ENCODE measurements at regions not wholly inside any gene's neighbourhood (a gene's known extent, or its start where the extent isn't known, plus 50 kb on each side); places are given as distances from the start of the nearest gene placed in this dataset.

DNA sequence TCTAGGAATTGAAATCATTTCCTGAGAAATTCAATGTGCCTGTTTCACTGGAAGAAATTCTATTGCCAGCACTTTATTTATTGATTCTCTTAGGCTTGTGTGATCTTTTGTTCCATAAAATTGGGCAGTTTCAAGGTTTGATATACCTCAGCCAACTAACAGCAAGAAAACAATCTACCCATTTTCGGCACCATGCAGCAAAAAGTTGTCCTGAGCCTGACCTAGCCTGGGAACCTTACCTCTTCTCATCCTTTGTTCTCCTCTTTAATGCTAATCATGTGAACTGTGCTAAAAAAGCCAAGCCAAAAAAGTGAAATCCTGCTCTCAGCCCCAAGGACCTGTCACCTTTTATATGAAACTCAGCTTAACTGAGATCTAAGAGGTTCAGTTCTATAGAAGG is 477.3 kb downstream of the SUCLA2 start:
- TF ChIP-seq EP300 (IDR thresholded peaks at IDR 0.05) (no peak), POLR2AphosphoS5 (IDR thresholded peaks at IDR 0.05) (no peak), POLR2A (IDR thresholded peaks at IDR 0.05; ENCODE audit: low read depth) (no peak)
- TF ChIP-seq, protein P1, sequence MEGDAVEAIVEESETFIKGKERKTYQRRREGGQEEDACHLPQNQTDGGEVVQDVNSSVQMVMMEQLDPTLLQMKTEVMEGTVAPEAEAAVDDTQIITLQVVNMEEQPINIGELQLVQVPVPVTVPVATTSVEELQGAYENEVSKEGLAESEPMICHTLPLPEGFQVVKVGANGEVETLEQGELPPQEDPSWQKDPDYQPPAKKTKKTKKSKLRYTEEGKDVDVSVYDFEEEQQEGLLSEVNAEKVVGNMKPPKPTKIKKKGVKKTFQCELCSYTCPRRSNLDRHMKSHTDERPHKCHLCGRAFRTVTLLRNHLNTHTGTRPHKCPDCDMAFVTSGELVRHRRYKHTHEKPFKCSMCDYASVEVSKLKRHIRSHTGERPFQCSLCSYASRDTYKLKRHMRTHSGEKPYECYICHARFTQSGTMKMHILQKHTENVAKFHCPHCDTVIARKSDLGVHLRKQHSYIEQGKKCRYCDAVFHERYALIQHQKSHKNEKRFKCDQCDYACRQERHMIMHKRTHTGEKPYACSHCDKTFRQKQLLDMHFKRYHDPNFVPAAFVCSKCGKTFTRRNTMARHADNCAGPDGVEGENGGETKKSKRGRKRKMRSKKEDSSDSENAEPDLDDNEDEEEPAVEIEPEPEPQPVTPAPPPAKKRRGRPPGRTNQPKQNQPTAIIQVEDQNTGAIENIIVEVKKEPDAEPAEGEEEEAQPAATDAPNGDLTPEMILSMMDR (IDR thresholded peaks at IDR 0.05): no peak

DNA sequence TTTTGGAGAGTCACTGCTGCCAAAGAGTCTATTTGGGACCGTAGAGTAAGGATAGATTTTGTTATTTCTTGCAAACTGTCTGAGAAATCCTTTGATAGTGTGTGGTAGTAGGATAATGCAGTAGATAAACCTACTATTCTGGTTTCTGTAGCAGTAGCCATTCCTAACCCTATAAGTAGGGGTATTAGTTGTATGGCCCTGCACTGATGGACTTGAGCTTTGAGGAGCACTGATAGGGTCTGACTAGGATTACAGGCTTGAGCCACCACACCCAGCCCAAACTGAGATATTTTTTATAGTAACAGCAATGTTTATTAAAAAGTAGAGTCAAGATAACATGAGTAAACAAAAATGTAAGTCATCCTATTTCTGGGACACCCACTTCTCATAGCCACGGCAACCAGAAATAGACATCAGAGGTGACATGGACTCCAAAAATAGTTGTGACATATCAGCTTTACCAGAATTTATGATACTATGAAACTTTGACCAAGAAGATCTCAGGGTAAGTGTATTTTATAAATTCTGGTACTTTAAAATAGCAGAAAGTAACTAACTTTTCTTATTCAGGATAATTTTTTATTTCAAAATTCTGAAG is 479.1 kb downstream of the SUCLA2 start:
- H3K27me3 ChIP-seq: no peaks in the 10 kb centered on the region
- DNase-seq (ENCODE audit: extremely low spot score): no peak
- peaks cover 0 to 6% (median 0%) of the 10 kb centered on the region in 4 donors for H3K4me1 ChIP-seq
- H3K9me3 ChIP-seq: no peaks in the 10 kb centered on the region
- no peaks in the 10 kb centered on the region for H3K36me3 ChIP-seq
- no peak overlapping the region for H3K27ac ChIP-seq (replicated peaks in 1 of 4)
- intact Hi-C loops (cut with DNase I): no loop called here
- no peak overlapping the region for H3K4me3 ChIP-seq
- WGBS: 87% methylated on average over 2 of the region's 2 CpGs
- no peak for TF ChIP-seq EP300 (IDR thresholded peaks at IDR 0.05)
- TF ChIP-seq POLR2AphosphoS5 (IDR thresholded peaks at IDR 0.05): no peak
- TF ChIP-seq, protein P1 (IDR thresholded peaks at IDR 0.05): no peak
- no peak for TF ChIP-seq POLR2A (IDR thresholded peaks at IDR 0.05; ENCODE audit: low read depth)

More for the DNA sequence above, 477.3 kb downstream of the SUCLA2 start:
- no peak for DNase-seq (ENCODE audit: extremely low spot score)
- Histone ChIP-seq H3K36me3 (no peaks in the 10 kb centered on the region), H3K27ac (replicated peaks in 1 of 4) (no peak overlapping the region), H3K4me3 (no peak overlapping the region), H3K4me1 (peaks cover 0 to 6% (median 0%) of the 10 kb centered on the region in 4 donors), H3K9me3 (no peaks in the 10 kb centered on the region), H3K27me3 (no peaks in the 10 kb centered on the region)
- intact Hi-C loops (cut with DNase I): no loop called here
- 82% methylated on average over 1 of the region's 1 CpG for WGBS

DNA sequence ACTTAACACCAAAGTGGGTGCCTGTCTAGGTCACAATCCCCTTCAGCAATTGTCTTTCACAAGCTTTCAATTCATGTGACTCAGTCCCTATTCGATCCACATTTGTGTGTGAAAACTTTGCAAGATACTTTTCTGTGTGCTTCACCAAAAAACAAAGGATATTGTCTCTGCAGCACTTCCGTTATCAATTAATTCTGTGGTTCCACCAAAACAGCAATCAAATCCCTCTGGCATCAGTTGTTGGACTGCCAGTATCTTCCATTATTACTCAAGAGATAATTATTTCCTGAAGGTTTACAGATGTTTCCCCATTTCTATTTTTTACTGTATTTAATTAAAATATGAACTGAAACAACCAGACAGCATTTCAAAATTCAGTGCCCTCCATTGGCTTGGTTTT is 481.4 kb downstream of the SUCLA2 start:
- 32% methylated on average over 2 of the region's 2 CpGs for WGBS
- H3K4me3 ChIP-seq: no peak overlapping the region
- peaks cover 0 to 11% (median 8%) of the 10 kb centered on the region in 4 donors for H3K9me3 ChIP-seq
- intact Hi-C loops (cut with DNase I): no loop called here
- H3K4me1 ChIP-seq: peaks cover 0 to 4% (median 0%) of the 10 kb centered on the region in 4 donors
- no peak for TF ChIP-seq POLR2A (IDR thresholded peaks at IDR 0.05; ENCODE audit: low read depth)
- TF ChIP-seq POLR2AphosphoS5 (IDR thresholded peaks at IDR 0.05): no peak
- TF ChIP-seq, protein P1 (IDR thresholded peaks at IDR 0.05): no peak
- no peak for TF ChIP-seq EP300 (IDR thresholded peaks at IDR 0.05)
- no peaks in the 10 kb centered on the region for H3K36me3 ChIP-seq
- DNase-seq (ENCODE audit: extremely low spot score): no peak
- no peaks in the 10 kb centered on the region for H3K27me3 ChIP-seq
- H3K27ac ChIP-seq (replicated peaks in 1 of 4): no peak overlapping the region

DNA sequence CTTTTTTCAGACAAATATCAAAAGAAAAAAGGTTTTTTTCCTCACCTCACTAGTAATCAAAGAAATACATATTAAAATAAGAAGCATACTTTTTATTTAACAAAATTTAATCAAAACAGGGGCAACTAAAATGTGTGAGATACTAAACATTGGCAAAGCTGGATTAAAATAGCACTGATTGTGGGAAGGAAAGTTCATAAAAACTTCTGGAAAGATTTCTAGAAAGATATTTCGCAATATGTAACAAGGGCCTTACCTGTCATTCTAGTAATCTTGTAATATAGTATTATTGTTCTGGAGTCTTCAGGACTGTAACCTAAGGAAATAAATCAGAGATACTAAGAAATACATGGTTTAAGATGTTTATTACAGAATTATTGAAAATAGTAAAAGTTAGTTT is 482.5 kb downstream of the SUCLA2 start:
- no peaks in the 10 kb centered on the region for H3K36me3 ChIP-seq
- H3K9me3 ChIP-seq: peaks cover 0 to 15% (median 8%) of the 10 kb centered on the region in 4 donors
- 98% methylated on average over 1 of the region's 1 CpG for WGBS
- H3K4me1 ChIP-seq: peaks cover 0 to 4% (median 0%) of the 10 kb centered on the region in 4 donors
- no peak for DNase-seq (ENCODE audit: extremely low spot score)
- H3K27me3 ChIP-seq: no peaks in the 10 kb centered on the region
- no peak overlapping the region for H3K27ac ChIP-seq (replicated peaks in 1 of 4)
- H3K4me3 ChIP-seq: no peak overlapping the region
- TF ChIP-seq POLR2AphosphoS5 (IDR thresholded peaks at IDR 0.05) (no peak), POLR2A (IDR thresholded peaks at IDR 0.05; ENCODE audit: low read depth) (no peak), EP300 (IDR thresholded peaks at IDR 0.05) (no peak)
- TF ChIP-seq, protein P1 (IDR thresholded peaks at IDR 0.05): no peak
- intact Hi-C loops (cut with DNase I): no loop called here

DNA sequence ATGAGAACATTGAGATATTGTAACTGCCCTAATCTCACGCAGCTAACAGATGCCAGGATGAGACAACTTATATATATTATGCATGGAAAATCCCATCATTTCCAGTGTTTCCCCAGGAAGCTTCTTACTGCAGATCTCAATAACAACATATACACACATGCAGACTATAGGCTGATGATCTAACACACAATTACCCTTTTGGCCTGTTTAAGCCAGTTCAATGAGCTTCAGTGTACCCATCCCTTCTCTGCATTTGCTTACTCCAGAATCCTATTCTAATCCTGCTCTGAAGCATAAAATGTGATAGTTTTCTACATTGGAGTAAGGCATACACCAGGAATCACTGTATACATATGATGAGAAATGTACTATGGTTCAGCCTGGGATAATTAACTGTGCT is 489.4 kb downstream of the SUCLA2 start:
- Histone ChIP-seq H3K9me3 (peaks cover 0 to 15% (median 8%) of the 10 kb centered on the region in 4 donors), H3K4me1 (no peaks in the 10 kb centered on the region), H3K4me3 (no peak overlapping the region), H3K27me3 (no peaks in the 10 kb centered on the region), H3K36me3 (no peaks in the 10 kb centered on the region), H3K27ac (replicated peaks in 1 of 4) (no peak overlapping the region)
- intact Hi-C loops (cut with DNase I): no loop called here
- TF ChIP-seq POLR2A (IDR thresholded peaks at IDR 0.05; ENCODE audit: low read depth) (no peak), POLR2AphosphoS5 (IDR thresholded peaks at IDR 0.05) (no peak), EP300 (IDR thresholded peaks at IDR 0.05) (no peak)
- TF ChIP-seq, protein P1 (IDR thresholded peaks at IDR 0.05): no peak
- 88% methylated on average over 1 of the region's 1 CpG for WGBS
- no peak for DNase-seq (ENCODE audit: extremely low spot score)

Data from esophagus muscularis mucosa (tissue), 4 donors.